GM19351 (cell line): ENCODE measurements at regions not wholly inside any gene's neighbourhood (a gene's known extent, or its start where the extent isn't known, plus 50 kb on each side); places are given as distances from the start of the nearest gene placed in this dataset.
"Not testable (repeated sequence)": the region's sequence is repeated elsewhere in the genome, so short reads cannot be mapped to it uniquely, and the experiment has no call there.

ENCODE experiments used
- ATAC-seq: cut with Tn5 transposase; IDR thresholded peaks from one replicate; pipeline ENCODE4 v1.9.1; 2021; ENCODE audit warnings: mild to moderate bottlenecking, moderate library complexity; ENCODE audit not compliant: unreplicated experiment

- ATAC-seq: not testable (repeated sequence)
These were observed 172.2 kb upstream of the KCTD7 start for GRCh38 chr7:66456431-66456830.

- ATAC-seq: not testable (repeated sequence)
These were observed 169.7 kb upstream of the KCTD7 start for GRCh38 chr7:66458991-66459390.

GRCh38 chr7:66459783-66460413 is 168.8 kb upstream of the KCTD7 start:
- not testable (repeated sequence) for ATAC-seq

GRCh38 chr7:66460921-66461361 is 167.7 kb upstream of the KCTD7 start:
- ATAC-seq: no peak

GRCh38 chr7:66461397-66461796 is 167.3 kb upstream of the KCTD7 start:
- ATAC-seq: not testable (repeated sequence)

- not testable (repeated sequence) for ATAC-seq
These were observed 165.8 kb upstream of the KCTD7 start for GRCh38 chr7:66462831-66463230.

GRCh38 chr7:66464059-66464458 is 164.6 kb upstream of the KCTD7 start:
- ATAC-seq: no peak

- ATAC-seq: no peak
These were observed 162.5 kb upstream of the KCTD7 start for GRCh38 chr7:66466081-66466600.

GRCh38 chr7:66467887-66468286 is 160.8 kb upstream of the KCTD7 start:
- ATAC-seq: no peak

GRCh38 chr7:66473064-66473463 is 155.6 kb upstream of the KCTD7 start:
- ATAC-seq: not testable (repeated sequence)

- ATAC-seq: no peak
These were observed 154.2 kb upstream of the KCTD7 start for GRCh38 chr7:66474441-66474840.

GRCh38 chr7:66476056-66476455 is 152.6 kb upstream of the KCTD7 start:
- not testable (repeated sequence) for ATAC-seq

- ATAC-seq: not testable (repeated sequence)
These were observed 150.8 kb upstream of the KCTD7 start for GRCh38 chr7:66477822-66478397.

GRCh38 chr7:66481229-66481628 is 147.5 kb upstream of the KCTD7 start:
- not testable (repeated sequence) for ATAC-seq

- ATAC-seq: not testable (repeated sequence)
These were observed 139.6 kb upstream of the KCTD7 start for GRCh38 chr7:66489065-66489464.

GRCh38 chr7:66489741-66490140 is 138.9 kb upstream of the KCTD7 start:
- ATAC-seq: not testable (repeated sequence)

GRCh38 chr7:66490979-66491378 is 137.7 kb upstream of the KCTD7 start:
- ATAC-seq: not testable (repeated sequence)

- not testable (repeated sequence) for ATAC-seq
These were observed 136.3 kb upstream of the KCTD7 start for GRCh38 chr7:66492405-66492804.

GRCh38 chr7:66493235-66494205 is 135.2 kb upstream of the KCTD7 start:
- peak; percentile 96 for ATAC-seq

- no peak for ATAC-seq
These were observed 131.3 kb upstream of the KCTD7 start for GRCh38 chr7:66497346-66497745.

- no peak for ATAC-seq
These were observed 128.6 kb upstream of the KCTD7 start for GRCh38 chr7:66500087-66500486.
